NCI-H2196 (cell line): ENCODE measurements at regions not wholly inside any gene's neighbourhood (a gene's known extent, or its start where the extent isn't known, plus 50 kb on each side); places are given as distances from the start of the nearest gene placed in this dataset.
"Not testable (repeated sequence)": the region's sequence is repeated elsewhere in the genome, so short reads cannot be mapped to it uniquely, and the experiment has no call there.

Experiments
- DNase-seq: peaks from one replicate; lab custom pipeline; 2025; ENCODE audit not compliant: unreplicated experiment; lab: John Stamatoyannopoulos, UW

DNA sequence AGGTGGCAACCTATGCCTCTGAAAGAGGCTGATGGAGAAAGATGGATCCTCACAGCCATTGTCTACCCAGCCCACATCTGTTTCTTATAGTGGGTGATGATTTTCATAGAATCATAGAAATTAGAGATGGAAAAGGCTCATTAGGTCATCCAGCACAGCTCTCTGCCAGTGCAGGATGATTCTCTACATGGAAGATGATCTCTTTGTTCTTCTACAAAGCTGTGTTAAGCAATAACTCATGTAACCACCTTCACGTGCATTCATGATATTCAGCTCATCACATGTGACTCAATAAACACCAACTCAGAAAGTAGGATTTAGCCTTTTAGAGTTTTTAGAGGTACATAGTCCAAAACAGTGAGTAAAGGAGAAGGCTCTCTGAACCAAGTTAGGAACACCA, 539.4 kb upstream of the ID2 start:
- DNase-seq, result no peak

DNA sequence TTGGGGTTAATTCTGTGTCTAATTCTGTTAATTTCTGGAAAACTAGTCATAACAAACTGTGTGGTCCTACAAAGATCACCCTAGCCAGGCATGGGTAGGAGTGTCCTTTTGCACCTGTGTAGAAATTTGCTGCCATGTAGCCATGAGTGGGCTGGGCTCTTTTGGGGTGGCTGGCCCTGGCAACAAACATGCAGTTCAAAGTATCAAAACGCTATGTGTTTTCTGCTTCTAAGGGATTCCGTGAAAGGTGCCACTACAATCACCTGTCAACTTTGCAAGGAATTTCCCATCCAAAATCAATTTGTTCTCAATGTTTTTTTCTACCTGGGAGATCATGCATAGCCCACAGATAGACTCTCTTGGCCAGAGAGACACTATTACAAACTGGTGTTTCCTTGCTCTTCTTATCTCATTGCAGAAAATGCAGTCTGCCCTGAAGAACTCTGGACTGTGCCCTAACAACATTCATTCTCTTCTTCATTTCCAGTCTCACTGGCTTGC, 537.7 kb upstream of the ID2 start:
- no peak for DNase-seq

DNA sequence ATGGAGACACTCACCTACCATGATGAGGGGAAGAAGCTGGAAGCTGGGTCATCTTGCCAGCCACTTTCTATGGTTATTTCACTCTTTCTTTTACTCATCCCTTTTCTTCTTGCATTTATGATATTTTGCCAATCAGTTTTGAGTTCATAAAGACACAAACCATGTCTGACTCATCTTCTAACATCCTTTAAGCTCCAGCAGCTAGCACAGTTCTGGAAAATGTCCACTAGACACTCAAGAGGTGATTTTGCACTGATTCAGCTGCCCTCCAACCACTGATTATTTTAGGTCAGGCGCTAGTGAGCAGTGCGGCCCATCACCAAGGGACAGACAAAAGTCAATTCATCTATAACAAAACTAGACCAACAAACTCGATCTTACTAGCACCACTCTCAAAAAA, 537.1 kb upstream of the ID2 start:
- DNase-seq, result no peak

DNA sequence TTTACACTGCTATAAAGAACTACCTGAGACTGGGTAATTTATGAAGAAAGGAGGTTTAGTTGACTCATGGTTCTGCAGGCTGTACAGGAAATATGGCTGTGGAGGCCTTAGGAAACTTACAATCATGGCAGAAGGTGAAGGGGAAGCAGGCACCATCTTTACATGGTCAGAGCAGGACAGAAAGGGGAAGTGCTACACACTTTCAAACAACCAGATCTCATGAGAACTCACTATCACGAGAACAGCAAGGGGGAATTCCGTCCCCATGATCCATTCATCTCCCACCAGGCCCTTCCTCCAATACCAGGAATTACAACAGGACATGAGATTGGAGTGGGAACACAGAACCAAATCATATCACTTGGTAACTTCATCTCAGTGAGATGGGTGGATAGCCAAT, 536.5 kb upstream of the ID2 start:
- DNase-seq, result not testable (repeated sequence)

DNA sequence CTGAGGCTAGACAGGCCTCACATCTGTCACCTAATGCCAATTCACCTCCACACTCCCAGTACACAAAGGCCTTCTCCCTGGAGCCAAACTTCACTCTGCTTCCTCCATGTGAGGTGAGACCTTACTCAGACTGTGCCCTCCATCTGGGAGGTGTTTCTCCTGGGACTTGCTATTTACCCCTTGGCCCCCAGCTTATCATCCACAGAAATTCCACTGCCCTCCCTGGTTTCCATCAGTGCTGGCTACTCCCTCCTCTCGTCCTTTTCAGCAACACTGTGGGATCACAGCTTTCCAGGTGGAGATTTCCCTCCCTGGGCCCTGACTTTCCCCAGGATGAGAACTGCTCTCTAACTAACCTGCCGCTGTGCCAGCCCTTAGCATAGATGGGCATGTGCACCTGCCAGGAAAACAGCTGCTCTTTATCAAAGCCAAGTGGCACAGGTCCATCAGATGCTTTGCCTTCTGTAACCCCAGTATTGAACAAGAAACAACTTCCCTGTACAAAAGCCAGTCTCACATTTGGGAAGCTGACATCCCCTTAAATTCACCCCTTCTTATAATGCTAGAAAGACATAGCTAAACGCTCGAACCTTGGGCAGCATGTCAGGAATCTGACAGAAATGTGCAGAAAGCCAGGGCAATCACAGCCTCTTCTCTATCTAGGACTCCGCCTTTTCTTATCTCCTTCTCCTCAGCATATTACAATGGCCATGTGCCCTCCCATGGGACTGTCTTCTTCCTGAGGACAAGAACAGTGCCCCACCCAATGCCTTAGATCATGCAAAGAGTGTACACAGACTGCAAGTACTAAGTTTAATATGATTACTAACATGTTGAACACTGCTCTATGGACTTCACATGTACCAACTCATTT, 535.5 kb upstream of the ID2 start:
- DNase-seq, result peak; percentile 76

DNA sequence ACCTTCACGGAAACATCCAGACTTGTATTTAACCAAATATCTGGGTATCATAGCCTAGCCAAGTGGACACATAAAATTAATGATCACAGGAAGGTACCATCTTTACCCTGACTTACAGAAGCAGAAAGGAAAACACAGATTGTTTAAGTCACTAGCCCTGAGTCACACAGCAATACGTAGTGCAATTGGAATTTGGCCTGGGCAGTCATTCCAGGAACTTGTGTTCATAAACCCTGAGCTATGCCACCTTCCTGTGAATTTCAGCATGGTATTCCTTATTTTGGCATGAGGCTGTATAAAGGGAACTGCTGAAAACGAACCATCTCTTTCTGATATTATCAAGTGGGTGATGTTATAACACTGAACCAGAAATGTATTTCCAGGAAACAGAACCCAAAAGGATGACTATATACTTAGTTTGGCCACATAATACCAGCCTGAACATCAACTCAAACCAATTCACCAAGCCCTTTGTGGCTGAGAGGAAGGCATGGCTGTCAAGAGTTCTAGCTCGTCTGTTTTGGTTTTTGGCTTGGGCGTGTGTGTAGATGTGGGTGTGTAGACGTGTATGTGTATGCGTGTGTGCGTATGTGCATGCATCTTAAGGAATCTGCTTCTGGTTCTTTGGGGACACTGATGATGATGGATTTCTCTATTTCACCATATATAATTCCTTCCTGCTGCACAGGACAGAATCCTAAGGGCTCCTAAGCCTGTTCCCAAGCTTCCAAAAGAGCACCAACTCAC, 533.4 kb upstream of the ID2 start:
- no peak for DNase-seq

DNA sequence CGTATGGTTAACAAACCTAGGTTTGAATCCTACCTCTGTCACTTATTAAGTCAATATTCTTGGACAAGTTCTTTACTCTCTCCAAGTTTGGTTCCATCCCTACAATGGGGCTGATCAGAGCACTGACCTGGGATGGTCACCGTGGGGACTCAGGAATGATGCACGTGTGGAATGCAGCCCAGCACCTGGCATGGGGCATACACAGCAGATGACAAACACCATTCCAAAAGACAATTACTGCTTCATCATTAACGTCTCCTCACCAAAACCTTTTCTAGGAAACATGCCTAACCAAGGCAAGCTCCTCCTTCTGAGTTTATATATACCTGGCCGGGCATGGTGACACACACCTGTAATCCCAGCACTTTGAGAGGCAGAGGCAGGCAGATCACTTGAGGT, 532.9 kb upstream of the ID2 start:
- DNase-seq, result no peak

DNA sequence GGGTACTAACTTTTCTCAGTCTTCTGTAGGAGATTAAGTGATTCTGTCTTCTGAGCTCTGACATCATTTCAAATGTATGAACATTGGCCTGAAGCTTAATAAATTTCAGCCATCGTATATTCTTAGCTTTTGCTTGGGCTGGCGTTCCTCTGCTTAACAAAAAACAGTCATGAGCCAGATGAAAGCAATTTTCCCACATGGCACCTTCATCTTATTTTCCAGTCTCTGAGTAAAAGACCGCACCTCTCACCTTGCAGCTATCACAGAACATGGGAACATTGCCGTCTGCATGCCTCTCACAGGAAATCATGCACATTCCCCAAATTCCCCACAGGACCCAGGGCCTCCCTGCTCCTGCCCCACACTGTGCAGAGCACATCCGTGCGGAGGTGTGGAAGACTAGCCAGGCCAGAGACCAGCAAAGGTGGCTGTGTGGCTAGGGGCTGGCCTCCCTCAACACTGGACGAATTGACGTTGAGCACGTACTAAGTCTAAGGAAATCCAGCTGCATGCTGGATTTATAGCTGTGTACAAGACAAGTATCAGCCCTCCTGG, 531.8 kb upstream of the ID2 start:
- no peak for DNase-seq

DNA sequence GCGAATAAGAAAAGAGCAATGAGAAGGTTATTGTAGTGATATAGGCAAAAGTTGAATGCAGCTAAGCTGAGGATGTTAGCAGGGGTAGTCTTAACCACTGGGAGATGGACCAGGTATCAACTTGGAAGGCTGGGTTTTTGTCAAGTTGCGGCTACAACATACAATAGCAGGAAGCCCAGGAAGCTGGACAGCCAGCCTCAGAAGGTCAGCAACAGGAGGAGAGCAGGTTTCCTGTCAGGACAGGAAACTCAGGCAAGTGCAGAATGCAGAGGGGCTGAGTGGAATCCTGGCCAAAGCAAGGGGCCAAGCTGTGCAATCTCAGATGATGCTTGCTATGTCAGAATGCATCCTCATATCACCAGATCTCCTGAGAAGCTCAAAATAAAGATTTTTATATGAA, 530.0 kb upstream of the ID2 start:
- no peak for DNase-seq

DNA sequence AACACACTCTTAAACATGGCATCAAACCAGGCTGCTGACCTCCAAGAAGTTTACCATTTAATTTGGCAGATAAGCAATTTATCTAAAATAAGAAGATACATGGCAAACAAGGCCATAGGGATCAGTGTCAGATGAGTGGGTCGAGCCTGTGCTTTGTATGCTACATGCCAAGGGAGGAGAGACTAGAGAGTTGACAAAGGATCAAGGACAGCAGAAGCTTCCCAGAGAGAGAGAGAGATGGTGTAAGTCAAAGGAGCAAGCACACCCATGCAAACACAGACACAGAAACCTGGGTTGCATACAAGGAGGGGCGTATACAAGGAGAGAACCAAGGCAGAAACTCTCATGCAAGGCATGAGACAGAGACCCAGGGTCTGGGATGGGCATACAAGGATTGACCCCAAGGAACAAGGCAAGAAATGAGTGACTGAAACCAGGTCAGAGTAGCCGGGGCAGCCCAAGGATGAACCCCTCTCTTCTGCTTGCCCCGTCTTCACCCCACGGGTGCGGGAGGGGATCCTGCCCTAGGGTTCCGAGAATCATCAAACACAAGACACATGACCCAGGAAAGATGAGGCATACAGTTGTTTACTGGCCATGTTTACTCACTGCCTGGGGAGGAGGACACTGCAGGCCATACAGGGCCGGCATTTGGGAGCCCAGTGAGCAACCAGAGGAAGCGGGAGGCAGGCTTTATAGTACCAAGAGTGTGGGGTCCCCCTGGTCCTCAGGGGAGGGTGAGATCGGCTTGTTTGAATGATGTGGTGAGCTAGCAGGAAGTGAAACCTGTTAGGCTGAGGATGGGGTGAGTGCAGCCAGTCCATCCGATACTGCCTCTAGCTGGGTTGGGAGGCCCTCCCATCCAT, 529.2 kb upstream of the ID2 start:
- no peak for DNase-seq

DNA sequence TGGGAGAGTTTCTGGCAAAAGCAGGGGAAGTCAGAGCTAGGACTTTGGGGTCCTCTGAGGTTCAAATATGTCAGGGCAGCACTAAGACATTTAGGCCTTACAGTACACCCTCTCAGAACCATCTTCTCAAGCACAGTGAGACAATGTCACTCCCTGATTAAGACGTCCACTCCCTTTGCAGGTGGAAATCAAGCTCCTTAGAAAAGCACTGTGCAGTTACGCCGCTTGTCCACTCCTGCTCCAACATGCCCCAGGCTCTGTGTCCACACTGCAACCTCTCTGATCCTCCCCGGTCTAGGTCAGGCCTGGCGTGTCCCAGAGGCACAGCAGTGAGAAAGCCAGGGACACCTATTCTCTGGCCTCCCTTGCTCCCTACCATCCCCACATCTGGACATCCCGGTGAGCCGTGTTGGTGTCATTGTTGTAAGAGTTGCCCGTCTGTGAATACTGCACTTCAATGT, 528.6 kb upstream of the ID2 start:
- DNase-seq, result no peak

DNA sequence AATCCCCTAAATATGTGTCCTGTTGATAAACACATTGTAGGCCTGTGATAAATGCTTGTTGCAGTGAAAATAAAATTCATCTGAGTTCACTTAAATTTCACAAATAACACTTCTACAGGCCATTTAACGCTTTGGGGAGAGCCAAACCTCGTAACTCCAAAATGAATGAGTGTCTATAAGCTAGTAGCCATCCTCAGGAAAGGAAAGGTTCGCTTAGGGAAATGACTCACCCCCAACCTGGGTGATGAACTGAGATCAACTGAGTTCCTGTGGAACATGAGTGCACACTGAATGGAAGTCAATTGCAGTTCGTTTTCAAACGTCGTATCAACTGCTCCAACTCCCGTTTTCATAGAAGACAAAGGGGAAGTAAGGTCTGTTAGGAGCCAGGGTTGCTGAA, 527.6 kb upstream of the ID2 start:
- no peak for DNase-seq

DNA sequence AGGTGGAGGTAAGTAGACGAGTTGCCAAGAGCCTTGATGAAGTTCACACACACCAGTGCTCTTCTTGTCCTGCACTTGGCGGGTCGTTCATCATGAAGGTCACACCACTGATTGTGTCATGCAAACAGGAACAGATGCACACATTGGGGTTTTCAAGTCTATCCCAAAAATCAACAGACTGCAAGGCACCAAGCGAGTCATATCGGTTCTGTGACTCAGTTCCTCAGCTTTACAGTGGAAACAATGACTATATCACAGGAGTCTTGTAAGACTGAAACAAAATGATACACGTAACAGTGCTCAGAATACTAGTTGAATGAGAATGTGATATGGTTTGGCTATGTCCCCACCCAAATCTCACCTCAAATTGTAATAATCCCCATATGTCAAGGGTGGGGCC, 526.9 kb upstream of the ID2 start:
- DNase-seq, result no peak

DNA sequence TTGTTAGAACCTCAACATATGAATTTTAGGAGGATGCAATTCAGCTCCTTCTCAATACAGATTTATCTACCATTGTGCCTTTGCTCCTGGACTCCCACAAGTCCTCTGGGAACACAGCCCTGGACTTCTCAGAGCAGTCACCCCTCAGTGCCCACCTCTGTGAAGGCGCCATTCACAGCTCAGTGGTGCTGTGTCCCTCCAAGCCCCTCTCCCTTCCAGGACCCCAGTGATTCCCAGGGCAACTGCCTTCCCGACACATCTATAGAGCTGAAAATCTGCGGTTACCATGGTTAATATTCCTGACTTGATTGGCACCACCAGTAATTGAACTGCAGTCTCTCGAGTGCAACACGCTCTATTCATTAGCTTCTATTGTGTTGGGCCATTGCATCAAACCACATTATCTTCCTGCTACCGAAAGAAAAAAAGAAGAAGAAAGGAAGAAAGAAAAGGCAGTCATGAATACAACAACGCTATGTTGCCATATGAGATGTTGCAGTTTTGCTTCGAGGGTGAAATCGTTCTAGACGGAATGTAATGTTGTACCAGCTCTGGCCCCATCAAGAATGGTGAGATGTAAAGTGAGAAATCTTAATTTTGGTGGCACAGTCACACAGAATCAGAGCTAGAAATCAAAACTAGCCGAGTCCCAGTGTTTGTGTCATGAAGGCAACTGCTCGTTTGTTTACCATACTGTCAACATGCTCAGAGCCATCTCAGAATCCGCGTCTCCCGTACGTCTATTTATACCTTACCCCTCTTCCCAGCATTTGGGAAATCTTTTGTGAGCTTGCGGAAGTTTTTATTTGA, 524.0 kb upstream of the ID2 start:
- DNase-seq, result no peak

DNA sequence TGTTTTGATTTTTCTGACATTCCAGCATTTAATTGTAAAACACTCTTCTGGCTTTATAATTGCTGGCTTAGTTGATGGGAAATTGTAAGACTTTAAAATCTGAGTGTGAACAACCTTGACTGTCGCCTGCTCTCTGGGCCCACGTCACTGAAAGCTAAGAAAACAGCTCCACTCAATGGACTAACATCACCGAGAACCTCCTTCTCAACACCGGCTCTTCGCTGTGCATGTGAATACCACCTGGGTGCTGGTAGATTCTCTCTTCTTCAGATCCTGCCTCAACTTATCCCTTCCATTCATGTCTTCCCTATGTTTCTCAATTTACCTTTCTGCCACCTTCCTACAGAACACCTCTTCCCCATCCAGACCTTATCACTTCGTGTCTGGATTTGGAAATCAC, 523.1 kb upstream of the ID2 start:
- no peak for DNase-seq

DNA sequence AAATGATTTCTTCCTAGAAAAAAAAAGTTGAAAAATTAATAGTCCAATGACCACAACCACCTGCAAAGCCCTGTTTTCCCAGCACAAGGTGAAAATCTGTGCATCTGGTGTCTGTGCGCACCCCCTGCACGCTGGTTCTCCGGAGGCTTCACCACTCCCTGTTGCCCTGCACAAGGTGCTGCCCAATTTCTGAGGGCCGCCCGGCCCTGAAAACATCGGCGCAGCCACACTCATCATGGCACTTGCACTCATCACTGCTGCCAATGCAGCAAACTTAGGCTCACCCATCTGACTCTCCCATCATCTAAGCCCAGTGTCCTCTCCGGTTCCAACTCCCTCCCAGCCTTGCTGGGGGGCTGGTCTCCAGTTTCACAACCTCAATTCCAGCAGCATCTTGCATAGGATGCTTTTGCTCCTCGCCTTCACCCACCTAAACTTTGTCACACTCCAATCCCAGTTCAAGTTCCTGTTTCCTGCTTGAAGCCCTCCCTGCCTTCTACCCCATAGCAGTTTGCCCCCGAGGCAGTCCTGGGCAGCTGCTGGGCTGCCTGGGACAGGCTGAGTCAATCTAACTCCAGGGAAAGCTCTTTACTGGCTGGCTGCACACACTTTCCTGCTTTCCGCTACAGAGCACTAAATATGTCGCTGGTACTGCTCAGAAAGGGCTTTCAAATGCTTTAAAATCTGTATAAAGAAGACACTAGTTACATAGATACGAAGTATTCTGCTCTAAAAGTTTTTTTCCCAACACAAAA, 522.5 kb upstream of the ID2 start:
- no peak for DNase-seq

DNA sequence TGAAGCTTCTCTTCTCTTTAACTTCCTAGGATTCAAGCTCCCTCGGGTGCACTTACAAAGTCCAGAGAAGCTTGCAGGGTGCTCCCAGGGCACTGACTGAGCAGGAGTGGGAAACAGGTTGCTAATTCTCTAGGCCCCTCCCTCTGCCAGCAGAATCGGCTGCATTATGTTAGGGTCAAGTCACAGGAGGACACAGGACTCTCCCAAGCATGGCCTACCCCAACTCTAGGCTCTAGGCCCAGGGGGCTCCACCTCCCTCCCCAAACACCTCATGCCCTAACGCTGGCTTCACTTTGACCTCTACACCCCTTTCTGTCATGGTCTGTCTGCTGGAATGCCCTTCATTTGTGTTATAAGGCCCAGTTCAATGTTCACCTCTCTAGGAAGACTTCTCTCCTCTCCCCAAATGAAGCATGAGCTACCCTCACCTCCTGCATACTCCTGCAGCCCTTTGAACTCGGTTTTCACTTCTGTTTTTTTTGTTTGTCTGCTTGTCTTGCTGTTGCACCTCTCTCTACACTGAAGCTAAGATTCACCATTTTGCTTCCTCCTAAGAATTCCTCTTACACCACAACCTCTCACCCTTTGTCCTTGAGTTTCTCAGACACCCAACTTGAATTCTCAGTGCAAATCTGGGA, 521.8 kb upstream of the ID2 start:
- no peak for DNase-seq

DNA sequence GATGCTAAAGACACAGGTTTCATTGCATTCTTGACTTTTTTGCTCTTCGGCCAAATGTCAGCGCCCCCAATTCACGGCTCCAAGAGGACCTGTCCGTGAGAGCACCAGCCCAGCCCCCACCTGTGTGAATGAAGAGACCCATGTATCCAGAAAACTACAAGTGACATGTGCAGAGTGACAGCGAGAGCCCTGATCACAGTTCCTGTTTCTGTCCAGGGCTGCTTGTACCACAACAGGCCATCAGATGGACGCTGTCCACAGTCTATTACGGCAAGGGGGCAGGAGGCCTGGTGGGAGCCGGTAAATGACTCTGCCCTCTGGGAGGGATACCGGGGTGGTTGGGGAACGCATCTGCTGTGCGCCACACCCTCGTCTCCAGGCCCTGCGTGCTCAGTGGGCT, 520.9 kb upstream of the ID2 start:
- no peak for DNase-seq

DNA sequence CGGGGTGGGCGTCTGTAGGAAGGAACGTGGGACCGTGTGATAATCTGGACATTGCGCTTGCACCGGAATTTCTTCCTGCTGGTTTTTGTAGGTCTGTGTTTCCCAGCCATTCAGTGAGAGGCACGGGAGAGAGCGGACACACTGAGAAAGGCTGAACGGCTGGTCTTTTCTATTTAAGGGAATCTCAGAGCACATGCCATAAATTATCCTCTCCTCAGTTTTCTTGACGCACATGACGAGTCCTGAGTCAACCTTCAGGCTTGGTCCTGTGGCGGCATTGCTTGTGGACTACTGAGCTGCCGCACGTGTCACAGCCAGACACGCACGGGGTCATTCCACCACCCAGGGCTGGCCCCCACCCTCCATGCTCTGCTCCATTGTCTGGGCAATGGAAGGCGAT, 519.3 kb upstream of the ID2 start:
- no peak for DNase-seq
